Coronary artery (tissue), 2 donors: ENCODE measurements at regions not wholly inside any gene's neighbourhood (a gene's known extent, or its start where the extent isn't known, plus 50 kb on each side); places are given as distances from the start of the nearest gene placed in this dataset.

Experiments used
- DNase-seq: peaks from one replicate; pipeline ENCODE4 v3.0.0-alpha.2; 2017; ENCODE audit warnings: low spot score
- H3K27ac ChIP-seq, 2 donors: fragments of 200-600 bp; sonication (generic); one replicate each; pipeline ENCODE4 v1.5.1; 2016 to 2019
- H3K4me3 ChIP-seq: fragments of 200-600 bp; sonication (generic); 2 replicates; pipeline ENCODE4 v1.5.1; 2016; ENCODE audit warnings: mild to moderate bottlenecking, moderate library complexity
- CTCF ChIP-seq: fragments of 200-600 bp; sonication (generic); IDR thresholded peaks from one replicate; pipeline ENCODE4 v1.5.1; 2019; ENCODE audit warnings: antibody characterized with exemption

GRCh38 chr5:135694012-135694411 is 115.2 kb upstream of the CXCL14 start:
- no peak overlapping the region for H3K4me3 ChIP-seq
- DNase-seq = no peak
- no peak overlapping the region for H3K27ac ChIP-seq
- TF ChIP-seq CTCF = no peak

GRCh38 chr5:135693371-135693955 is 114.7 kb upstream of the CXCL14 start:
- TF ChIP-seq CTCF = no peak

GRCh38 chr5:135691044-135691443 is 112.3 kb upstream of the CXCL14 start:
- no peak overlapping the region for H3K27ac ChIP-seq
- no peak for DNase-seq
- no peak for TF ChIP-seq CTCF
- no peak overlapping the region for H3K4me3 ChIP-seq

More at GRCh38 chr5:135693371-135693955, 114.7 kb upstream of the CXCL14 start:
- H3K4me3 ChIP-seq = no peak overlapping the region
- no peak for DNase-seq
- no peak overlapping the region for H3K27ac ChIP-seq

- TF ChIP-seq CTCF = no peak
- Histone ChIP-seq H3K27ac (no peak overlapping the region), H3K4me3 (no peak overlapping the region)
- no peak for DNase-seq
These were observed 111.7 kb upstream of the CXCL14 start for GRCh38 chr5:135690466-135690865.

GRCh38 chr5:135689506-135689905 is 110.7 kb upstream of the CXCL14 start:
- Histone ChIP-seq H3K4me3 (no peak overlapping the region), H3K27ac (no peak overlapping the region)
- TF ChIP-seq CTCF = no peak
- no peak for DNase-seq

GRCh38 chr5:135688385-135688784 is 109.6 kb upstream of the CXCL14 start:
- TF ChIP-seq CTCF = no peak
- no peak overlapping the region for H3K27ac ChIP-seq
- H3K4me3 ChIP-seq = no peak overlapping the region
- DNase-seq = no peak

- TF ChIP-seq CTCF = no peak
- no peak for DNase-seq
- H3K27ac ChIP-seq = no peak overlapping the region
- no peak overlapping the region for H3K4me3 ChIP-seq
These were observed 104.4 kb upstream of the CXCL14 start for GRCh38 chr5:135683189-135683588.
